ENCODE measurements at regions not wholly inside any gene's neighbourhood (a gene's known extent, or its start where the extent isn't known, plus 50 kb on each side); places are given as distances from the start of the nearest gene placed in this dataset.

- Histone ChIP-seq H3K36me3 (replicated peaks in 1 of 2; ENCODE audit: control insufficient read depth in 1 of 2, insufficient read depth in 2 of 2, low read length in 2 of 2) (no peaks in the 10 kb centered on the region), H3K27me3 (ENCODE audit: control insufficient read depth in 1 of 2, insufficient read depth in 2 of 2, low read length in 2 of 2) (no peaks in the 10 kb centered on the region), H3K9me3 (ENCODE audit: low read length) (no peaks in the 10 kb centered on the region), H3K79me2 (ENCODE audit: insufficient read depth, low read length) (no peaks in the 10 kb centered on the region), H4K20me1 (ENCODE audit: insufficient read depth, low read length) (no peaks in the 10 kb centered on the region), H2AFZ (ENCODE audit: low read length) (no peak overlapping the region), H3K9ac (ENCODE audit: insufficient read depth, low read depth, low read length) (no peak overlapping the region), H3K4me1 (ENCODE audit: insufficient read depth, low read length) (no peaks in the 10 kb centered on the region), H3K27ac (ENCODE audit: extremely low read length, insufficient read depth, low read length) (no peak overlapping the region), H3K4me2 (ENCODE audit: low read depth, low read length) (no peak overlapping the region), H3K4me3 (replicated peaks in 1 of 3; ENCODE audit: insufficient read depth in 1 of 3, low read depth in 2 of 3, low read length in 3 of 3) (no peak overlapping the region)
- FAIRE-seq: no peak
- 0% methylated on average over 1 of the region's 1 CpG for WGBS (ENCODE audit: low lambda C conversion rate)
- BruUV-seq (replicated peaks): no TSS peak
- intact Hi-C loops (cut with micrococcal nuclease; ENCODE audit: unreplicated experiment): no loop called here
- no peak for DNase-seq (ENCODE audit: low spot score)
- ATAC-seq: no peak
- ChIA-PET POLR2A (no interaction called here), CTCF (ENCODE audit: low intra/inter-chr PET ratio, low total read pairs) (no interaction called here)
- in situ Hi-C loops (cut with HindIII; ENCODE audit: extremely low pct_ligation_motif_present, low pct_unique_long_range_greater_than_20kb): no loop called here
- TF ChIP-seq SOX5 (CRISPR knock-in tag; IDR thresholded peaks at IDR 0.05; ENCODE audit: borderline replicate concordance): no peak
- TF ChIP-seq, protein P1, sequence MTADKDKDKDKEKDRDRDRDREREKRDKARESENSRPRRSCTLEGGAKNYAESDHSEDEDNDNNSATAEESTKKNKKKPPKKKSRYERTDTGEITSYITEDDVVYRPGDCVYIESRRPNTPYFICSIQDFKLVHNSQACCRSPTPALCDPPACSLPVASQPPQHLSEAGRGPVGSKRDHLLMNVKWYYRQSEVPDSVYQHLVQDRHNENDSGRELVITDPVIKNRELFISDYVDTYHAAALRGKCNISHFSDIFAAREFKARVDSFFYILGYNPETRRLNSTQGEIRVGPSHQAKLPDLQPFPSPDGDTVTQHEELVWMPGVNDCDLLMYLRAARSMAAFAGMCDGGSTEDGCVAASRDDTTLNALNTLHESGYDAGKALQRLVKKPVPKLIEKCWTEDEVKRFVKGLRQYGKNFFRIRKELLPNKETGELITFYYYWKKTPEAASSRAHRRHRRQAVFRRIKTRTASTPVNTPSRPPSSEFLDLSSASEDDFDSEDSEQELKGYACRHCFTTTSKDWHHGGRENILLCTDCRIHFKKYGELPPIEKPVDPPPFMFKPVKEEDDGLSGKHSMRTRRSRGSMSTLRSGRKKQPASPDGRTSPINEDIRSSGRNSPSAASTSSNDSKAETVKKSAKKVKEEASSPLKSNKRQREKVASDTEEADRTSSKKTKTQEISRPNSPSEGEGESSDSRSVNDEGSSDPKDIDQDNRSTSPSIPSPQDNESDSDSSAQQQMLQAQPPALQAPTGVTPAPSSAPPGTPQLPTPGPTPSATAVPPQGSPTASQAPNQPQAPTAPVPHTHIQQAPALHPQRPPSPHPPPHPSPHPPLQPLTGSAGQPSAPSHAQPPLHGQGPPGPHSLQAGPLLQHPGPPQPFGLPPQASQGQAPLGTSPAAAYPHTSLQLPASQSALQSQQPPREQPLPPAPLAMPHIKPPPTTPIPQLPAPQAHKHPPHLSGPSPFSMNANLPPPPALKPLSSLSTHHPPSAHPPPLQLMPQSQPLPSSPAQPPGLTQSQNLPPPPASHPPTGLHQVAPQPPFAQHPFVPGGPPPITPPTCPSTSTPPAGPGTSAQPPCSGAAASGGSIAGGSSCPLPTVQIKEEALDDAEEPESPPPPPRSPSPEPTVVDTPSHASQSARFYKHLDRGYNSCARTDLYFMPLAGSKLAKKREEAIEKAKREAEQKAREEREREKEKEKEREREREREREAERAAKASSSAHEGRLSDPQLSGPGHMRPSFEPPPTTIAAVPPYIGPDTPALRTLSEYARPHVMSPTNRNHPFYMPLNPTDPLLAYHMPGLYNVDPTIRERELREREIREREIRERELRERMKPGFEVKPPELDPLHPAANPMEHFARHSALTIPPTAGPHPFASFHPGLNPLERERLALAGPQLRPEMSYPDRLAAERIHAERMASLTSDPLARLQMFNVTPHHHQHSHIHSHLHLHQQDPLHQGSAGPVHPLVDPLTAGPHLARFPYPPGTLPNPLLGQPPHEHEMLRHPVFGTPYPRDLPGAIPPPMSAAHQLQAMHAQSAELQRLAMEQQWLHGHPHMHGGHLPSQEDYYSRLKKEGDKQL (CRISPR knock-in tag; IDR thresholded peaks at IDR 0.05; ENCODE audit: low read depth): no peak
- TF ChIP-seq ZMYM2 (CRISPR knock-in tag; IDR thresholded peaks at IDR 0.05): no peak
- no peak for TF ChIP-seq ZNF605 (CRISPR knock-in tag; IDR thresholded peaks at IDR 0.05)
- no peak for TF ChIP-seq CENPX (CRISPR knock-in tag; IDR thresholded peaks at IDR 0.05)
- TF ChIP-seq MBNL3 (CRISPR knock-in tag; conservative IDR thresholded peaks at IDR 0.05): no peak
- TF ChIP-seq HNRNPH1 (optimal IDR thresholded peaks at IDR 0.05; ENCODE audit: low read depth, low read length): no peak
- TF ChIP-seq NFKB2 (CRISPR knock-in tag; IDR thresholded peaks at IDR 0.05; ENCODE audit: borderline replicate concordance): no peak
- TF ChIP-seq ZNF674 (CRISPR knock-in tag; IDR thresholded peaks at IDR 0.05; ENCODE audit: low read depth): no peak
- no peak for TF ChIP-seq RNF219 (CRISPR knock-in tag; IDR thresholded peaks at IDR 0.05)
- TF ChIP-seq MAF1 (CRISPR knock-in tag; IDR thresholded peaks at IDR 0.05; ENCODE audit: borderline replicate concordance): no peak
- no peak for TF ChIP-seq ELF3 (CRISPR knock-in tag; IDR thresholded peaks at IDR 0.05)
- TF ChIP-seq, protein P2, sequence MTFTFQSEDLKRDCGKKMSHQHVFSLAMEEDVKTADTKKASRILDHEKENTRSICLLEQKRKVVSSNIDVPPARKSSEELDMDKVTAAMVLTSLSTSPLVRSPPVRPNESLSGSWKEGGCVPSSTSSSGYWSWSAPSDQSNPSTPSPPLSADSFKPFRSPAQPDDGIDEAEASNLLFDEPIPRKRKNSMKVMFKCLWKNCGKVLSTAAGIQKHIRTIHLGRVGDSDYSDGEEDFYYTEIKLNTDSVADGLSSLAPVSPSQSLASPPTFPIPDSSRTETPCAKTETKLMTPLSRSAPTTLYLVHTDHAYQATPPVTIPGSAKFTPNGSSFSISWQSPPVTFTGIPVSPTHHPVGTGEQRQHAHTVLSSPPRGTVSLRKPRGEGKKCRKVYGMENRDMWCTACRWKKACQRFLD (CRISPR knock-in tag; IDR thresholded peaks at IDR 0.05; ENCODE audit: borderline replicate concordance): no peak
- TF ChIP-seq TCF7 (IDR thresholded peaks at IDR 0.05; ENCODE audit: low read depth): no peak
- no peak for TF ChIP-seq HCFC1 (IDR thresholded peaks at IDR 0.05; ENCODE audit: low read depth, low read length)
- no peak for TF ChIP-seq SYNCRIP (IDR thresholded peaks at IDR 0.05; ENCODE audit: insufficient read depth, low read depth, low read length)
- no peak for TF ChIP-seq ZNF3 (CRISPR knock-in tag; IDR thresholded peaks at IDR 0.05)
- TF ChIP-seq NR2F1 (CRISPR knock-in tag; IDR thresholded peaks at IDR 0.05): no peak
- TF ChIP-seq ZNF75D (CRISPR knock-in tag; IDR thresholded peaks at IDR 0.05; ENCODE audit: borderline replicate concordance): no peak
Observed at GRCh38 chr9:27945386-27945785, 372.1 kb upstream of the C9orf72 start.
